ENCODE measurements at regions not wholly inside any gene's neighbourhood (a gene's known extent, or its start where the extent isn't known, plus 50 kb on each side); places are given as distances from the start of the nearest gene placed in this dataset.

GRCh38 chr5:114179134-114179533 lies 182.7 kb upstream of the KCNN2 start:
- no peak for DNase-seq

GRCh38 chr5:114184006-114184405 lies 177.9 kb upstream of the KCNN2 start:
- DNase-seq = no peak

- no peak for DNase-seq
Measured at GRCh38 chr5:114185274-114185673, 176.6 kb upstream of the KCNN2 start.

GRCh38 chr5:114191441-114191840 lies 170.4 kb upstream of the KCNN2 start:
- DNase-seq = no peak

GRCh38 chr5:114192108-114192507 lies 169.8 kb upstream of the KCNN2 start:
- DNase-seq = no peak

- no peak for DNase-seq
Measured at GRCh38 chr5:114201332-114201731, 160.5 kb upstream of the KCNN2 start.

- no peak for DNase-seq
Measured at GRCh38 chr5:114204923-114205322, 156.9 kb upstream of the KCNN2 start.

GRCh38 chr5:114206640-114207039 lies 155.2 kb upstream of the KCNN2 start:
- DNase-seq = no peak

- DNase-seq = no peak
Measured at GRCh38 chr5:114207615-114208014, 154.3 kb upstream of the KCNN2 start.

- no peak for DNase-seq
Measured at GRCh38 chr5:114208120-114208519, 153.8 kb upstream of the KCNN2 start.

- DNase-seq = no peak
Measured at GRCh38 chr5:114208588-114208987, 153.3 kb upstream of the KCNN2 start.

- no peak for DNase-seq
Measured at GRCh38 chr5:114210662-114211061, 151.2 kb upstream of the KCNN2 start.

- no peak for DNase-seq
Measured at GRCh38 chr5:114221807-114222206, 140.1 kb upstream of the KCNN2 start.

GRCh38 chr5:114223866-114224265 lies 138.0 kb upstream of the KCNN2 start:
- DNase-seq = no peak

GRCh38 chr5:114237766-114238165 lies 124.1 kb upstream of the KCNN2 start:
- DNase-seq = no peak

GRCh38 chr5:114238771-114239313 lies 123.0 kb upstream of the KCNN2 start:
- DNase-seq = no peak

GRCh38 chr5:114243281-114243971 lies 118.4 kb upstream of the KCNN2 start:
- DNase-seq = no peak

- no peak for DNase-seq
Measured at GRCh38 chr5:114243972-114244317, 117.9 kb upstream of the KCNN2 start.

- DNase-seq = no peak
Measured at GRCh38 chr5:114249823-114250222, 112.0 kb upstream of the KCNN2 start.

- no peak for DNase-seq
Measured at GRCh38 chr5:114250536-114250935, 111.3 kb upstream of the KCNN2 start.

GRCh38 chr5:114252226-114252625 lies 109.6 kb upstream of the KCNN2 start:
- no peak for DNase-seq

GRCh38 chr5:114255260-114255659 lies 106.6 kb upstream of the KCNN2 start:
- DNase-seq = no peak

- no peak for DNase-seq
Measured at GRCh38 chr5:114261989-114262388, 99.9 kb upstream of the KCNN2 start.

- DNase-seq = no peak
Measured at GRCh38 chr5:114265432-114266060, 96.3 kb upstream of the KCNN2 start.

GRCh38 chr5:114266374-114266773 lies 95.5 kb upstream of the KCNN2 start:
- no peak for DNase-seq
